Activated T-cell treated with anti-CD3 and anti-CD28 coated beads, Interleukin-2, amount 50 U/mL, for 72 hours (primary cell): ENCODE measurements at regions not wholly inside any gene's neighbourhood (a gene's known extent, or its start where the extent isn't known, plus 50 kb on each side); places are given as distances from the start of the nearest gene placed in this dataset.

ENCODE experiments used
- ATAC-seq, 2 donors: fragments of 150-1000 bp; cut with Tn5 transposase; replicated peaks in 1 of 2; 2 replicates each; pipeline ENCODE4 v1.10.0; 2021; ENCODE audit warnings: moderate library complexity in 2 of 2, mild to moderate bottlenecking in 1 of 2
- DNase-seq, 2 donors: peaks; one replicate each; pipeline ENCODE4 v3.0.0; 2021 to 2022; ENCODE audit warnings: mixed read lengths in 1 of 2
- H3K27ac Mint-ChIP-seq: one replicate; pipeline ENCODE4 v1.8.0; 2022; ENCODE audit warnings: mild to moderate bottlenecking, moderate library complexity, mixed read lengths
- H3K27me3 Mint-ChIP-seq: one replicate; pipeline ENCODE4 v1.8.0; 2022; ENCODE audit warnings: low read depth, mixed read lengths
- H3K36me3 Mint-ChIP-seq, 2 donors: one replicate each; pipeline ENCODE4 v1.8.0; 2022; ENCODE audit warnings: mixed read lengths in 2 of 2, mild to moderate bottlenecking in 1 of 2; ENCODE audit not compliant: insufficient read depth in 2 of 2
- H3K4me1 Mint-ChIP-seq: one replicate; pipeline ENCODE4 v1.8.0; 2022; ENCODE audit warnings: low read depth, mixed read lengths
- H3K4me3 Mint-ChIP-seq, 2 donors: one replicate each; pipeline ENCODE4 v1.8.0; 2022; ENCODE audit warnings: mild to moderate bottlenecking in 2 of 2, mixed read lengths in 2 of 2, moderate library complexity in 2 of 2
- H3K9me3 Mint-ChIP-seq, 2 donors: one replicate each; pipeline ENCODE4 v1.8.0; 2022; ENCODE audit warnings: mixed read lengths in 2 of 2

- ATAC-seq: no peak
- Mint-ChIP-seq H3K27me3 (no peaks in the 10 kb centered on the region), H3K4me1 (no peaks in the 10 kb centered on the region), H3K9me3 (peaks cover 0 to 13% of the 10 kb centered on the region in 2 donors), H3K4me3 (no peak overlapping the region), H3K27ac (no peak overlapping the region), H3K36me3 (no peaks in the 10 kb centered on the region)
- no peak for DNase-seq
Observed at GRCh38 chr4:178240891-178241290, 798.7 kb upstream of the AGA start.

GRCh38 chr4:178241601-178242118 is 799.4 kb upstream of the AGA start:
- no peak for ATAC-seq
- Mint-ChIP-seq H3K9me3 (peaks cover 1 to 11% of the 10 kb centered on the region in 2 donors), H3K4me3 (no peak overlapping the region), H3K27ac (no peak overlapping the region), H3K27me3 (no peaks in the 10 kb centered on the region), H3K36me3 (no peaks in the 10 kb centered on the region), H3K4me1 (no peaks in the 10 kb centered on the region)
- DNase-seq: no peak

GRCh38 chr4:178242655-178243054 is 800.4 kb upstream of the AGA start:
- DNase-seq (no peak), ATAC-seq (no peak)
- H3K9me3 Mint-ChIP-seq: peaks cover 1 to 11% of the 10 kb centered on the region in 2 donors
- no peaks in the 10 kb centered on the region for H3K4me1 Mint-ChIP-seq
- H3K27ac Mint-ChIP-seq: no peak overlapping the region
- H3K4me3 Mint-ChIP-seq: no peak overlapping the region
- H3K27me3 Mint-ChIP-seq: no peaks in the 10 kb centered on the region
- H3K36me3 Mint-ChIP-seq: no peaks in the 10 kb centered on the region

- ATAC-seq (no peak), DNase-seq (no peak)
- Mint-ChIP-seq H3K4me3 (no peak overlapping the region), H3K27ac (no peak overlapping the region), H3K4me1 (no peaks in the 10 kb centered on the region), H3K36me3 (no peaks in the 10 kb centered on the region), H3K9me3 (peaks cover 1 to 6% of the 10 kb centered on the region in 2 donors), H3K27me3 (no peaks in the 10 kb centered on the region)
Observed at GRCh38 chr4:178244785-178245184, 802.5 kb upstream of the AGA start.

GRCh38 chr4:178255172-178255571 is 812.9 kb upstream of the AGA start:
- DNase-seq (no peak), ATAC-seq (no peak)
- H3K4me1 Mint-ChIP-seq: no peaks in the 10 kb centered on the region
- H3K27me3 Mint-ChIP-seq: no peaks in the 10 kb centered on the region
- H3K36me3 Mint-ChIP-seq: no peaks in the 10 kb centered on the region
- no peak overlapping the region for H3K27ac Mint-ChIP-seq
- H3K4me3 Mint-ChIP-seq: no peak overlapping the region
- peaks cover 3% of the 10 kb centered on the region in 2 donors for H3K9me3 Mint-ChIP-seq

- Mint-ChIP-seq H3K4me1 (no peaks in the 10 kb centered on the region), H3K9me3 (peaks cover 8% of the 10 kb centered on the region in 2 donors), H3K4me3 (no peak overlapping the region), H3K27me3 (no peaks in the 10 kb centered on the region), H3K27ac (no peak overlapping the region), H3K36me3 (no peaks in the 10 kb centered on the region)
- ATAC-seq (no peak), DNase-seq (no peak)
Observed at GRCh38 chr4:178258603-178259002, 816.4 kb upstream of the AGA start.

GRCh38 chr4:178259566-178259965 is 817.3 kb upstream of the AGA start:
- Mint-ChIP-seq H3K27me3 (no peaks in the 10 kb centered on the region), H3K4me1 (no peaks in the 10 kb centered on the region), H3K9me3 (peaks cover 8% of the 10 kb centered on the region in 2 donors), H3K4me3 (no peak overlapping the region), H3K27ac (no peak overlapping the region), H3K36me3 (no peaks in the 10 kb centered on the region)
- DNase-seq (no peak), ATAC-seq (no peak)

- Mint-ChIP-seq H3K4me3 (no peak overlapping the region), H3K27ac (no peak overlapping the region), H3K36me3 (no peaks in the 10 kb centered on the region), H3K4me1 (no peaks in the 10 kb centered on the region), H3K9me3 (peaks cover 8% of the 10 kb centered on the region in 2 donors), H3K27me3 (no peaks in the 10 kb centered on the region)
- DNase-seq: no peak
- no peak for ATAC-seq
Observed at GRCh38 chr4:178264001-178264400, 821.8 kb upstream of the AGA start.

- H3K36me3 Mint-ChIP-seq: no peaks in the 10 kb centered on the region
- H3K4me1 Mint-ChIP-seq: no peaks in the 10 kb centered on the region
- DNase-seq: no peak
- no peaks in the 10 kb centered on the region for H3K27me3 Mint-ChIP-seq
- no peak overlapping the region for H3K4me3 Mint-ChIP-seq
- no peak for ATAC-seq
- H3K27ac Mint-ChIP-seq: no peak overlapping the region
- peaks cover 6% of the 10 kb centered on the region in 2 donors for H3K9me3 Mint-ChIP-seq
Observed at GRCh38 chr4:178271386-178271785, 829.1 kb upstream of the AGA start.

- H3K27ac Mint-ChIP-seq: no peak overlapping the region
- DNase-seq: no peak
- H3K36me3 Mint-ChIP-seq: no peaks in the 10 kb centered on the region
- no peak for ATAC-seq
- peaks cover 6 to 8% of the 10 kb centered on the region in 2 donors for H3K9me3 Mint-ChIP-seq
- H3K27me3 Mint-ChIP-seq: no peaks in the 10 kb centered on the region
- H3K4me1 Mint-ChIP-seq: no peaks in the 10 kb centered on the region
- no peak overlapping the region for H3K4me3 Mint-ChIP-seq
Observed at GRCh38 chr4:178273168-178273567, 830.9 kb upstream of the AGA start.

- Mint-ChIP-seq H3K36me3 (no peaks in the 10 kb centered on the region), H3K27me3 (no peaks in the 10 kb centered on the region), H3K9me3 (peaks cover 4 to 6% of the 10 kb centered on the region in 2 donors), H3K4me1 (no peaks in the 10 kb centered on the region), H3K4me3 (no peak overlapping the region), H3K27ac (no peak overlapping the region)
- DNase-seq (no peak), ATAC-seq (no peak)
Observed at GRCh38 chr4:178275671-178276360, 833.6 kb upstream of the AGA start.

GRCh38 chr4:178280362-178280761 is 838.1 kb upstream of the AGA start:
- Mint-ChIP-seq H3K4me1 (no peaks in the 10 kb centered on the region), H3K9me3 (peaks cover 2 to 6% of the 10 kb centered on the region in 2 donors), H3K4me3 (no peak overlapping the region), H3K27me3 (no peaks in the 10 kb centered on the region), H3K36me3 (no peaks in the 10 kb centered on the region), H3K27ac (no peak overlapping the region)
- ATAC-seq: no peak
- DNase-seq: no peak

- H3K27me3 Mint-ChIP-seq: no peaks in the 10 kb centered on the region
- ATAC-seq (no peak), DNase-seq (no peak)
- H3K36me3 Mint-ChIP-seq: no peaks in the 10 kb centered on the region
- no peak overlapping the region for H3K27ac Mint-ChIP-seq
- peaks cover 0 to 3% of the 10 kb centered on the region in 2 donors for H3K9me3 Mint-ChIP-seq
- no peak overlapping the region for H3K4me3 Mint-ChIP-seq
- no peaks in the 10 kb centered on the region for H3K4me1 Mint-ChIP-seq
Observed at GRCh38 chr4:178288462-178288861, 846.2 kb upstream of the AGA start.

GRCh38 chr4:178293601-178294000 is 851.4 kb upstream of the AGA start:
- H3K9me3 Mint-ChIP-seq: no peaks in the 10 kb centered on the region
- ATAC-seq: no peak
- H3K4me3 Mint-ChIP-seq: no peak overlapping the region
- no peaks in the 10 kb centered on the region for H3K27me3 Mint-ChIP-seq
- no peaks in the 10 kb centered on the region for H3K4me1 Mint-ChIP-seq
- no peak overlapping the region for H3K27ac Mint-ChIP-seq
- no peak for DNase-seq
- no peaks in the 10 kb centered on the region for H3K36me3 Mint-ChIP-seq
